Activated CD4-positive, alpha-beta T cell treated with anti-CD3 and anti-CD28 coated beads, Interleukin-2, amount 50 U/mL, for 4 hours (primary cell): ENCODE measurements at regions not wholly inside any gene's neighbourhood (a gene's known extent, or its start where the extent isn't known, plus 50 kb on each side); places are given as distances from the start of the nearest gene placed in this dataset.
"Not testable (repeated sequence)": the region's sequence is repeated elsewhere in the genome, so short reads cannot be mapped to it uniquely, and the experiment has no call there.

ENCODE experiments used
- DNase-seq, 2 experiments: peaks; one replicate each; pipeline ENCODE4 v3.0.0-alpha.2; 2020

DNA sequence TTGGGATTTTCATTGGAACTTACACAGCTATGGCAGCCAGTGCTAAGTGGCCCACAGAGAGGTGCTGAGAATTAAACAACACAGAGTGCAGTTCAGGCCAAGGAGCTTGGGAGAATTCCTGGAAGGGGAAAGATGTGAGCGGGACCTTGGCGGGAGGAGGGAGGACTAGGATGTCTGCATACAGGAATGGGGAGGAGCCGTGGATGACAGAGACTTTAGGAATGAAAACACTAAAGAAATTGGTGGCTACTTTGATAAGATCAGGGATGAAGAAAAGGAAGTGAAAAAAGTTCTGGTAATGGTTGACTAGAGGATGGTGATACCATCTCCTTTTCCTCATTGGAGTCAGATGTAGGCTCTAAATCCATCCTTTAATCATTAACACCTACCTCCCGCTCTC, 234.2 kb upstream of the FZD8 start:
- DNase-seq, result no peak

DNA sequence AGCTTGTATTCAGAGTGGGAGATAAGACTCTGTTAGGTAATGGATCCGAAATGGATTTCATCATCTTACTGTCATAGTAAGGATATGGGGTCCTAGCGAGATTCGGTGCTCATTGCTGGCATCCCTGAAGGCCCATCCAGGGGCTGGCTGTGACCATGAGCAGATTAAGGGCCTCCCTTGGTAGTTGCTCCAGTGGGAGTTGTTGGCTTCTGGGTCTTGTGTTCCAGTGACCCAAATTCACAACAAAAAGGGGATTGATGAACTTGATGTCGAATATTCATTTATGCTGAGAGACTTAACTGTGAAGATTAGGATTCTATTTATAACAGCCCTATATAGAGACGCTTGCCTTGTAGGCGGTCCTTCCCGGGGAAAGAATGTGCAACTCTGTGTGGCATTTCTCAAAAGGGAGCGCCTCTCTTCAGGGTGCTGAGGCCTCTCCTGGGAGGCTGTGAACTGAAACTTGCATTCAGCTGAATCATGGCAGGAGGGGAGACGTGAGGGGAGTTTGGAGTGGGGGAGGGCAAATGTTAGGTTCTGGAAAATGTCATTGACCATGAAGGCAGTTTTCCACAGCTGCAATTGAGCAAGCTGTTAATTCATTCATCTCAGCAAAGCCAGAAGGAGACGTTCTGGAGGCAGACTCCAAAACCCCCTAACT, 233.1 kb upstream of the FZD8 start:
- no peak for DNase-seq

DNA sequence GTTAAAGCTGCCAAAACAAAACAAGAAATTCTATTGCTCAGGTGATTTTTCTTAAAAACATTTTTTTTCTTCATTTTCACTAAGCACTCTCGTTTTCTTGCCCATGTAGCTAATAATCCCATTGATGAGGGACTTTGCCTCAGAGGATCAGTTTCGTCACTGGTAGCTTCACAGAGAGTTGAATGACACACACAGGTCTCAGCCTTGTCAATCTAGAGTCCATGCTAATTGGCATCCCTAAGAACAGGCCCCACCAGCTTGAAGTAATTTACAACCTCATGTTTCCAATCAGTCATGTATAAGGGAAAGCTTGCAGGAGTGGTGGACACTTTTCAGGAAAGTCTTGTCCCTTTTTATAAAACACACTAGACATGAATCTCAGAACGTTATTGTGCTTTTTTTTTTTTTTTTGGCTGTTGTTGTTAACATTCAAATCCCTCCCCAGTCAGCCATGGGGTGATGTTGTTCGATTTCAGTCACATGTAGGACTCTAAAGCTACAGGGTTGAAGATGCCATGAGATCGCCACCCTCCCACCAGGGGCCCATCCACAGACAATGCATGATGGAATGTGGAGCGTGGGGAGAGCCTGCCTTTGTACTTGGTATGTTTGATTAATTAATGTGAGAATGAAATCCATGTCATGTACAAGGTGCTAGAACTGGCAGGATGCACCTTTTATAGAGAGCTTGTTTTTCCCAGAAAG, 232.4 kb upstream of the FZD8 start:
- DNase-seq, result no peak

DNA sequence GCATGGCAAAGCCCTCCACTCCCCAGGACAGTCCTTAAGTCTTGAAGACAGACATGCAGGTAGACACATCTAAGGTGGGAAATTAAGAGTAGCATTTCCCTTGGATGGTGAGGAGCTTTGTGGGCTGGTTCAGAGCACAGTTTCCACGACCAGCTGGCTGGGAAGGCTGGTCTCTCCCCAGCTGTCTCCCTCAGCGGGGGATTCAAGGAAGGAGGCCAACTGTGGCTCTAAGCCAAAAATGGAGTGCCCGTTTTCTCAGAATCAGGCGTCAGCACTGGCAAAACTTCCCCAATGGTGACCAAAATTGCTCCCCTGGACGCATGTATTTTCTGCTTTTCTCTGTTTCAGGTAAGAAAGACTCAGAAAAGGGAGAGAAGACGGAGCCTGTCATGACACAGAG, 230.6 kb upstream of the FZD8 start:
- no peak for DNase-seq

DNA sequence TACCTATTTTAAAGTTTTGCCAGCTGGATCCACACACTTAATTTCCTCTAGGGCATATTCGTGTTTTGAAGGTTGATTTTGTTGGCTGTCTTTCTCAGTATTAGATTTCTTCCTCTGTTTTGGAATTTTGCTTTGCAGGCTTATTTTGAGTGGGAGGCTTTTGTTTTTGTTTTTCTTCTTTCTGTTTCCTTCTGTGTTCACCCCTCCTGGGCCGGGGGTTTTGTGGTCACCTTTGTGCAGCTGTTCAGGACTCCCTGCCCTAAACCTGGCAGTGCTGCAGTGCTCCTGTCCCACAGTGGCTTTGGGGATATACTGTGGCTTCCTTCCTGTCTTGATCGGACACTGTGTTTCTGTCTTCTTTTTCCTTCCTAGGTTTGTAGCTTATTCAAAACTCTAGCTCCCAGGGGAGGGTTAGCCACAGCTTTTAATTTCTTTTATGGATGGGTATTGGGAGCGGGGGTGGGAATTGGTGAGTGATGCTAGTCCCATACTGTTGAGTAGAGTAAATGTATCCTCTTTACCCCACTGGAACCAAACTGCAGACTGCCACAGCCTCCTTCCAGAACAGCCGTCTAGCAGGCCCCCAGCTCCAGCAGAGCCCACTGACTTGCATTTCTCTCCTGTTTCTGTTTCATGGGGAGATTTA, 228.7 kb upstream of the FZD8 start:
- DNase-seq, result no peak

DNA sequence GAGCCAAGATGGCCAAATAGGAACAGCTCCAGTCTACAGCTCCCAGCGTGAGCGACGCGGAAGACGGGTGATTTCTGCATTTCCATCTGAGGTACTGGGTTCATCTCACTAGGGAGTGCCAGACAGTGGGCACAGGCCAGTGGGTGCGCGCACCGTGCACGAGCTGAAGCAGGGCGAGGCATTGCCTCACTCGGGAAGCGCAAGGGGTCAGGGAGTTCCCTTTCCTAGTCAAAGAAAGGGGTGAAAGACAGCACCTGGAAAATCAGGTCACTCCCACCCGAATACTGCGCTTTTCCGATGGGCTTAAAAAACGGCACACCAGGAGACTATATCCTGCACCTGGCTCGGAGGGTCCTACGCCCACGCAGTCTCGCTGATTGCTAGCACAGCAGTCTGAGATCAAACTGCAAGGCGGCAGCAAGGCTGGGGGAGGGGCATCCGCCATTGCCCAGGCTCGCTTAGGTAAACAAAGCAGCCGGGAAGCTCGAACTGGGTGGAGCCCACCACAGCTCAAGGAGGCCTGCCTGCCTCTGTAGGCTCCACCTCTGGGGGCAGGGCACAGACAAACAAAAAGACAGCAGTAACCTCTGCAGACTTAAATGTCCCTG, 216.7 kb upstream of the FZD8 start:
- not testable (repeated sequence) for DNase-seq

DNA sequence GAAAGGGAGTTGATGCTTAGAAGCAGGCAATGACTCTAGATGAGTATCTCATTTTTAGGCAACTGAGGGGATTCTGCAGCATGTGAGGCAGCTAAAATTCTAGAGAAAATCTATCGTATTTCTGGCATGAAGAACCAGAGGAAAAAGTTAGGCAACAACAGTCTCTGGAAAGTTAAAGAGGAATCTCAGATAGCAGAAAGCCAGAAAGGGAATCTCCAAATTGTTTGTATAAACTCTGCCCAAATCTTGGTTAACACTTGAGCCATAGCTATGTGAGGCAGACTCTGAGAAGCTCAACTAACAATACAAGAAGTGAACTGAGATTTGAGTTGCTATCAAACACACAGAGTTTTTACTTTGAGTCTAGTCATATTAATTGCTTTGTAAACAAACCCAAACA, 215.8 kb upstream of the FZD8 start:
- no peak for DNase-seq

DNA sequence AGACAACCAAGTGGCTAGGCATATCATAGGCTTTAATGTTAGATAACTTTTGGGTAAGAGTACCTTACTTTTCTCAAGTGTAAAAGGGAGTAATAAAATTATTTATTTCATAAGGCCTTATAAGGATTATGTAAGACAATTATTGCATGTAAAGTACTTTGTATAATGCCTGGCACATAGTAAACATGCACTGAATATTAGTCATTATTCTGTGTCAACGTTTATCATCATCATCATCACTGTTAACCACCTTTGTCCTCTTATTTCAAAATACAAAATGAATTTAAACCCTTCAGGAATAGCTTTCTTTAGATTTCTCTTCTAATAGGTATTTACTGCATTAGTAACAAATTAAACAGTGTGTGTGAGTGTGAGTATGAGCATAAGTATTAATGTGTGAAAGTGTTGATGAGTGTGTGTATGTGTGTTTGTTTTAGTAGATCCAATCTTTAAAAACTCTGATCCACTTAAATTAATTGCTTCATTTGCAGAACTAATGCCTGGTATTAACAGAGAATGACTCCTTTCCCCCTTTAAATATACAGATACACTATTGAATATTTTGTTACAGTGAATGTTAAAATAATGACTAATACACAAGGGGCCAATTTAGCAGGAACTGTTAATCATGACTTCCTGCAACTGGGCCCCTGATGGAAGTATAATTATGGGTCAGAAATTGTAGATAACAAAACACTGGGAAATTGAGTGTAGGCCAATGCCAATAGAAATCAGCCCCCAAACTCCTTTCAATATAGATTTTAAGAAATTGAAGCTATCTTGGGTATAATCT, 213.3 kb upstream of the FZD8 start:
- DNase-seq, result no peak

DNA sequence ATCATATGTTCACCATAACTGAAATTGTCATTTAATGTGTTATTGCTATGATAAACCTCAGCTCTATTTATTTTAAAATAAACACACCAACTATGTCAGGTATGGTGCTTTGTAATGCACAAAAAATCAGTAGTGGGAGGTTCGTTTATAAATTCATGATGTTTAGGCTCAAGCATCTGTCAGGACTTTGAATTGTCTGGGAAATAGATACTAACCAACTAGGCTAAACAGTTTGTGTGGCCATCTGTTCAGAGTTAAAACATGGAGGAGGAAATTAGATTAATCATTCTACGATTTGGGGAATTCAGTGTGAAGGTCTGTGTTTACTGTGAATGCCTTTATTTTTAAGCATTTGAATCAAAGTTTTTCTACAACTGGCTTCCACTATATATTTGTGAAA, 212.6 kb upstream of the FZD8 start:
- no peak for DNase-seq

DNA sequence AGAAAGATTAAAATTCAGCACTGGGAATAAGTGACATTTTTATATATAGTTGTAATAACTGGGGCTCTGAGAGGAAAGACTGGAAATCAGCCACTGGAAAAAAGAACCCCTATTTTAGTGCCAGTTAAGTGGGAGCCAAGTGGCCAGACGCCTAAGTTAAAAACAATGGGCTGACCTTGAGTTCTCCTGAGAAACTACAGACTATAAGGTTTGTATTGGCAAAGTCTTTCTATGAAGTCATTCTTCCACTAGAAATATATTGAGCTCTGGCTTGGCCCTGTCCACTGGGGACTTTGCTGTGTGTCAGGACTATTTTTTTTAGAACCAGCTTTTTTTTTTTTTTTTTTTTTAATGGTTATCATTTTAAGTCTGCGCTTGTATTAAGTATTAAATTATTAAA, 210.6 kb upstream of the FZD8 start:
- no peak for DNase-seq

DNA sequence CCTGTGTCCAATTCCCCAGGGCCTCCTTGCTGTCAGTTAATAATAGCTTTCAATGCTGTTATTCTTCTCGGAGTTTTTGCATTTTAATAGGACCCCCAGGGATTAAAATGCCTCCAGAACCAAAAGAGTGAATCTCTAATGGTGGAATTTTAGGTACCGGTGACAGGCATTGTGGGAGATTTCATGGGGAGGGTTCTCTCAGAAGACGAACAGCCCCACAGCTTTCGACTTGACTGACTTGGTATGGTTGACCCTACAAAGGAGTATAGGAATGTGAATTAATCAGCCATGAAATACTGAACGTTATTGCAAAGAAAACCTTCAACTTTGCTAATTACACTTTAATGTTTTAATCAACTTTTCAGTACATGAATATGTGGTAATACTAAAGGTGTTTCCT, 206.3 kb upstream of the FZD8 start:
- DNase-seq, result no peak

DNA sequence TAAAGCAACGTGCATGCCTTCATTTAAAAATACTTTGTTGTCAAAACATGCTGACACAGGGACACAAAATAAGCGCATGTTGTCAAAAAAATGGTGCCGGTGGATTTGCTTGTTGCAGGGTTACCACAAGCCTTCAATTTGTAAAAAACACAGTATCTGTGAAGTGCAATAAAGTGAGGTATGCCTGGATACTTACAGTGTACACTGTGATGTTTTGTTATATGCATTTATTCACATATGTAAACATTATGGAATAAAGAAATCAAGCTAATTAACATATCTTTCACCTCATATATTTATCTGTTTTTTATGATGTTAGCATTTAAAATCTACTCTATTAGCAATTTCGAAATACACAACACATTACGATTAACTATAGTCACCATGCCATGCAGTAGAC, 202.6 kb upstream of the FZD8 start:
- no peak for DNase-seq

DNA sequence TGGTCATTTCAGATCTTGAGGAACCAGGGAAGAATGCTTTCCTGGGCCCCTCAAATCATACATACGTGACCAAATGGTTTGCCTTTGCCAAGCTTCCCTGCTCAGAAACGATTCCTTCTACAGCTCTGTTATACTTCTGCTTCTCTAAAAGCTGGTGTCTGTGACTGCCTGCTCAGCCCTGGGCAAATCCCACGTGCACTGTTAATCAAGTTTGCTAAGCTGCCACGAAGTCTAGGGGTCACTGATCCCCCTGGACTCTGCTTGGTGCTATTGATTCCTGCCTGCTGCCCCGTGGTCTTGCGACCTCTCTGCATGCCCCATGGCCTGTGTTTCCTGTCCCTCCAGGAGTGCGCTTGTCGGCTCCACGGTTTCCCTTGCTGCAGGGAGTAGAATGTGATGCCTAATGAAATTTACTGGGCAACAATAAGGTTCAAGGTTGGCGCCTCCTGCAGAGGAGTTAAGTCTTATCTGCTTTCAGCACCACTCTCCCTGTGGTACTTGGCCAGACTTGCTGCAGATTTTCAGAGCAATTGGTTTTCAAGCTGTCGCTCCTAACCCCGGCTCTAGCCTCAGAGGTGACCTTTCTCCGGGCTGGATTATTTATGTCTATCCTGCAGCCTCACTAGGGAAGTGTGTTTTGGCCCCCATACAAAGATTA, 201.6 kb upstream of the FZD8 start:
- DNase-seq, result no peak

DNA sequence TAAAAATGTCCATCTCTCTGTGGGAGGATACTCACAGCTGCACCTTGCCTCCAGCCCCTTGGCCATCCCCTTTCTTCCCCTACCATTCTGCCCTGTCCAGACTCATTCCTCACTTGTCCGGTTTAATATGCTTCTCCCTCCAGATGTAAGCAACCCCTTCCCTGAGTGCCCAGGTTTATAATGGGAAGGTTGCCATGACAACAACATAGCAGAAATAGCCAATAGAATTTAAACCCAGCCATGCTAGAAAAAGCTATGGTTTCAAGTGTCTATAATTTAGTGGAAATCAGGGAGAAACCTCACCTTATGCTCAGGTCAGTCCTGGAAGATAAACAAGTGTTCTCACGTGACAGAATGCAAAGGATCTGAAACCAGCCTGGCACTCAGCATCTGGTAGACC, 196.0 kb upstream of the FZD8 start:
- no peak for DNase-seq

DNA sequence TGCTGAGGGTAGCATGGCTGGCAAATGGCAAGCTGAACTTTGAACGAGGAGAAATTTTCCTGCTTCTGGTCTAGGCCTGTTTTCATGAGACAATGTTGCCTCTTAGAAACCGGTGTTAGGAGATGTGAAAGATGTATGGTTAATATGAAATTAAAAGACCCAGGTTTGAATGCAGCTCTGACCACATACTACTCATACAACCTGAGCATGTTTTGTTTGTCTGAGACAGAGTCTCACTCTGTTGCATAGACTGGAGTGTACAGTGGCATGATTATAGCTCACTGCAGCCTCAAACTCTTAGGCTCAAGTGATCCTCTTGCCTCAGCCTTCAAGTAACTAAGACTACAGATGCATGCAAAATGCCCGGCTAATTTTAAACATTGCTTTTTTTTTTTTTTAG, 193.4 kb upstream of the FZD8 start:
- DNase-seq, result no peak

DNA sequence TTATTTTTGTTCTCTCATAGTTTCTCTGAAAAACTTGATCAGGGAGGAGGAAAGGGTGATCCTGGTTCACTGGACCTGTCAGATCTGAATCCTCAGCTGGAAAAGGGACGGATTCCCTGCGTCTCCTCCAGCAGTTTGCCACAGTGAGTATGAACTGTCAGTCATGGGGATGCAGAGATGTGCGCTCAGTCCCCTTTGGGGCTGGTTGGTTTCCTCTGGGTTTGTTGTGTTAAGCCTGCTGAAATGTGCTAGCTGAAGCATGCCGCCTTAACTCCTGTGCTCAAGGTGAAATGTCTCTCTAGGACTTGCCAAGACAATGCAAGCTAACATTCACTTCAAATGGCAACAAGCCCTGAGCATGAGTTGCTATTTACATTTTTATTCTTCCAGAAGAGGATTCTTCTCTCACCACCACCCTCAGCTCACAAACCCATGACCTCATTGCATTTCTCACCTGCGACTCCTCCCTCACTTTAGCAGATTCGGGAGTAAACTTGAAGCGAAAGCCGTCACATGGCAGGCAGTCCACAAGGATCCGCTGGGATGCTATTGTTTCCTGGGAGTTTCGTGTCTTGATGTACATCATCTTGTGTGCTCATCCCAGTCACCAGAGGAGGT, 192.9 kb upstream of the FZD8 start:
- no peak for DNase-seq

DNA sequence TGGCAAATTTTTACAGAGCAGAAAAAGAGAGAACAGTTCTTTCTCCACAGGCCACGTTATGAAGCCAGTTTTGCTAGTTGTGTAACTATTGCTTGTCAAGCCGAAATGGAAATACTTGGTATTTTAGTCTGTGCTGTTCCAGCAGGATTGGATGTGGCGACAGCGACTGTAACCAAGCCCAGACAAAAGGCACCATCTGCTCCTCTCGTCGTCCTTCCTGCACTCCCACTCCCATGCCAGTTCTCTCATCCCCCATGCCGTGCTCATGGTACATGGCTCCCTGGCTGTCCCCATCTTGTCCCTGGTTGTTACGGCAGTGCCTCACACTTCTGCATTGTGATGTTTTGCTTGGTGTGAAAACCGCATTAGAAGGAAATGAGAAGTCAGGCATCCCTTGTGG, 185.7 kb upstream of the FZD8 start:
- DNase-seq, result no peak

DNA sequence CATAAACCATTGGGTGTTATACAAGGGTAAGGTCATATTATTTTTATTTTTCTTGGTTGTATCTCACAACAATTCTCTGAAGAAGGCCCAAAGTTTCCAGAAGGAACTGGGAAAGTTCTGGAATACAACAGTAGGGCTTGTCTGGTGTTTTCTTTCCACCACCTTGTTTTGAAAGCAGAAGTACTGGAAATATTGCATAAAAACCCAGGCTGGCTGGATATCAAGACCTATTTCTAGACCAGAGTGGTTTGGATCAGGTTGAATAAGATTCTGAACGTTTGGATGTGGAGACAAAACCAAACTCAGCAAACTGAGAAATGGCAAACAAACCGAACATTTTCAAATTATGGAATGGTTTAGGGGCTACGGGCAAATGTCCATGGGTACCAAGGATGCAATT, 182.6 kb upstream of the FZD8 start:
- DNase-seq, result no peak

DNA sequence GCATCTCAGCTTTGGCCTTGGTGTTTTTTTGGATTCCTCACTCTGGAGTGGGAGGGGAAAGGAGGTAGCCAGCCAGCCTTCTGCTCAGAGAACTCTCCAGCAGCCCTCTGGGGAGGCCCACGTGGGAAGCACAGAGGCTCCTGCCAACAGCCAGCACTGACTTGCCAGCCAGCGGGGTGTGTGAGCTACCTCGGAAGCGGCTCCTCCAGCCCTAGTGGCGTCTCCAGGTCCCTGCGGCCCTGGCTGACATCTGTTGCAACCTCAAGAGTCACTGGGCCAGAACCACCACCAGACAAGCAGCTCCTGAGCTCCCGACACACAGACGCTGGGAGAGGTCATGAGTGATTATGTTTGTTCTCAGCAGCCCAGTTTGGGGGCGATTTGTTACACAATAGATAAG, 180.2 kb upstream of the FZD8 start:
- DNase-seq, result no peak

DNA sequence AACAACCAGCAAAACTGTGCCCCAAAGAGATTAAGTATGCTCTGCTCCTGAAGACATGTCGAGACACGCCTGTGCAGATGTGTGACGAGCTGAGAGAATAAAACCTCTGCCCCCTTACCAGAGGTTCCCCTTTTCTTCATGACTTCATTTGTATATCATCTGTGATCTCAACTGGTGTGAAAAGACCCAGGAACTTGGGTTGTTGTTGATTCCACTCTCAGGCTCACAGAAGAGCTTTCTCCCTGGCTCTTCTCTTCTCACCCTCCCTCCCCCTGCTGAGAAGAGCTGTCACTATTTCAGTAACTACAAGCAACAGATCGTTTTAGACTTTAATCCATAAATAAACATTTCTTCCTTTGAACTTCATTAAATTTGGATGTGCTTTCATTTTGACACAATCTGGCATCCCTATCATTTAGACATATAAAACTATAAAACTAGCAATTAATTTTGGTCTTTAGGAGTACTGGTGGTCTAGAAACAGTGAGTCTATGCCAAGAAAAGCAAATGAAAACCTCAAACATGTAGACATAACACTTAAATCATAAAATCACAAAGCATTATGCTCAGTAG, 179.3 kb upstream of the FZD8 start:
- no peak for DNase-seq

DNA sequence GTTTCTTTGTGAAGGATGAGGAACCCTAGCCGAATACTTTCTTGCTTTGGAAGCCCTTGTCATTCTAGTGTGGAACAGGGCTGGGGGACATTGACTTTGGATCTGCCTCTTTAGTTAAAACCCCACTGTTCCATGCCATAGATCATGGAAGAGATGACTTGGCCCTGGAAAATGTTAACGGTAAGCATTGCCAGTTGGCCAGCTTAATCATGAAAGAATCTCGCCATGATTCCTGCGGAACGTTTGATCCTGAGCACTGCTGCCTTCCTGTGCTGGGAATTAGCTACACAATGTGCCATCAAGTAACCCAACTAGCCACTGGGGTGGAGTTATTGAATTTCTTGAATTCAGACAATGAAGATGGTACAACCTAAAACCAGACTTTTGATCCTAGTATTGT, 177.6 kb upstream of the FZD8 start:
- no peak for DNase-seq

DNA sequence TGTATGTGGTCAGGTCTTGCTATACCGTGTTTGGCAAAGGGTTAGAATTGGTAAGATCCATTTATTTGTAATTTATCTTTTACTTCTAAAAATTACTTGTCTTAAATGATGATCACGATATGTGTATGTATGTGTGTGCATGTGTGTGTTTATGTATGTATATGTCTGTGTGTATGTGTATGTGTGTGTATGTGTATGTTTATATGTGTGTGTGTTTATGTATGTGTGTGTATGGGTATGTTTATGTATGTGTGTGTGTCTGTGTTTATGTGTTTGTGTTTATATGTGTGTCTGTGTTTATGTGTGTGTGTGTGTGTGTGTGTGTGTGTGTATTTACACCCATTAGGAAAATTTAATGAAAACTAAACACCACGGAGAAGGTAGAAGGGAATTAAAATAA, 176.9 kb upstream of the FZD8 start:
- DNase-seq, result no peak
